ENCODE measurements at regions not wholly inside any gene's neighbourhood (a gene's known extent, or its start where the extent isn't known, plus 50 kb on each side); places are given as distances from the start of the nearest gene placed in this dataset.

DNA sequence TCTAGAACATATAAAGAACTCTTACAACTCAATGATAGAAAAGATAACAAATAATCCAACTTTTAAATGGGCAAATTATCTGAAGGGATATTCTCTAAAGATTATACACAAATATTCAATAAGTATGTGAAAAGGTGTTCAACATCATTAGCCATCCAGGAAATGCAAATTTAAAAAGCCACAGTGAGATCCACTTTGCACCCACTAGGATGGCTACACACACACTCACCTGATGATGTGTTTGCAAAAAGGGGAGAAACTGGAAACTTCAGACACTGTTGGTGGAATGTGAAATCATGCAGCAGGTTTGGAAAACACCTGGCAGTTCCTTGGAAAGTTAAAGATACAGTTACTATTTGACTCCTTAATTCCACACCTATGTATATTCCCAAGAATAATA lies 87.2 kb upstream of the GYPC start:
- no peak for DNase-seq (ENCODE audit: low spot score)

DNA sequence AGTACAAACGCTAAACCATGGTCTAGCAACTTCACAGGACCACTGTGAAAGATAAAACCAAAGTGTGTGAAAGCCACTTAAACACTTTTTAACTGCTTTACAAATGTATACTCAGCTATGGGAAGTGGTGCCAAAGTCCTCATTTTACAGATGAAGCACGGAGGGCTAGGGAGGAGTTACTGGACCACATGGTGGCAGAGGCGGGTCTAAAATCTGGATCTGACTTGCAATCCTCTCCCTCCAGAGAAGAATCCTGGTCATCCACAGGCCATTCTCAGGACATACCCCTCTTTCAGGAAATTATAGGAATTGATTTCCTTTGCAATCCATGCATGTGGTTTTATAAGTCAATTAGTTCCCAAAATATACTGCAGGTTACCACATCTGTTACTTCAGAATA lies 84.6 kb upstream of the GYPC start:
- no peak for DNase-seq (ENCODE audit: low spot score)

DNA sequence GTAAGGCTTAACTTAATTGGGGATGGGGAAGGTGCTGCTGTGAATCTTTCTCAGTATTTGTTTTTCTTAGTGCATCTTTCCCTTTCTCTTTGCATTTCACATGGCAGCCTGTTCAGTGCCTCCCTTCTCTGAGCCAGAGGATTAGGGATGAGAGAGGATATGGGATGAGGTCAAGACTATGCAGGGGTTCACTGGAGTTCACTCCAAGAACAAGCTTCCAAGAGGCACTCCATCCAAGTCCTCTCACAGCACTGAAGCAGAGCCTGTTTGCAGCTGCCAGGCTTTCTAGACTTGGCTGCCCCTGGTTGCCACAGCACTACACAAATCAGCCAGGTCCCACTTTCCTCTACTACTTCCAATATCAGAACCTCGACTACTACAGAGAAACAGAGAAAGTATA lies 80.3 kb upstream of the GYPC start:
- DNase-seq (ENCODE audit: low spot score) = no peak

DNA sequence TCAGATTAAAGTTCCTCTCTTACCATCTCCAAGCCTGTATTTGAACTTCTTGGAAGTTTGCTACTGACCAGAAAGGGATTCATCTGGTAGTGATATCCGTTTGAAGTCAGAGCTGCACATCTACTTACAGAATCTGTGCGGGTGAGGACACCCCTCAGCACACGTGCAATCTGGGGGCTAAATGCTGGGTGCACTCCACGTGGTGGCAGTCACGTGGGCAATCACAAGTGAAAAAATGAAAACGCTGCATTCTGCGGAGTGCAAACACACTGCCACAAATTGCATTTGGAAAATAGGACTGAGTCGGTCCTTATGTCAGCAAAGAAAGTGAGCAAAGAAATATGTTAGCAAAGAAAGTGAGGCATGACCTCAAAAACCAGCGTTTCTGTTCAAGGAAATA lies 76.1 kb upstream of the GYPC start:
- DNase-seq (ENCODE audit: low spot score) = no peak

DNA sequence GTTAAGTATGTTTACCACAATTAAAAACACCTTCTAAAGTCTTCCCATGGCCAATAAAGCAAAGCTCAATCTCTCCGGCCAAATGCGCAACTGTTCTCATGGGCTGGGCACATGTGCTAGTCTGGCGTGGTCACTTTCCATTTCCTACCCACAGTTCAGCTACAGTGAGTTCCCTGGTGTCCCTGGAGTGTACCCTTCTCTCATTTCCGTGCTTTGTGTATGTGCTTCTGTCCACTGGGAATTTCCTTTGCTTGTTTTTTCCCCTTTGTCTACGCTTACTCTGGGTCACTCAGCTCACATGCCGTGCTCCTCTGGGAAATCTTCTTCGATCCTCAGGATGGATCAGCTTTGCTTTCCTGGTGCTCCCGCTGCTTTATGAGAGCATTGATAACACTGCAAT lies 69.6 kb upstream of the GYPC start:
- DNase-seq (ENCODE audit: low spot score) = no peak

DNA sequence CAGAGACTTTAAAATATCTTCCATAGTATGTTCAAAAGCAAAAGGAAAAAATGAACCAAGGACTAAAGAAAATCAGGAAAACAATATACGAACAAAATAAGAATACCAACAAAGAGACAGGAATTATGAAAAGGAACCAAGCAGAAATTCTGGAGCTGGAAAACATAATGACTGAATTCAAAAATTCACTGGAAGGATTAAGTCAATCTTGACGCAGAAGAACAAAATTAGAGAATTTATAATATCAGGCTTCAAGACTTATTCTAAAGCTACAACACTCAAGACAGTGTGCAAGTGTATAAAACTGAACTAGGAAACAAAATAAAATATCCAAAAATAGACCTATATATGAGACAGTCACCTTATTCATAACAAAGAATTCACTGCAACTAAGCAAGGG lies 56.9 kb upstream of the GYPC start:
- DNase-seq (ENCODE audit: low spot score) = no peak

DNA sequence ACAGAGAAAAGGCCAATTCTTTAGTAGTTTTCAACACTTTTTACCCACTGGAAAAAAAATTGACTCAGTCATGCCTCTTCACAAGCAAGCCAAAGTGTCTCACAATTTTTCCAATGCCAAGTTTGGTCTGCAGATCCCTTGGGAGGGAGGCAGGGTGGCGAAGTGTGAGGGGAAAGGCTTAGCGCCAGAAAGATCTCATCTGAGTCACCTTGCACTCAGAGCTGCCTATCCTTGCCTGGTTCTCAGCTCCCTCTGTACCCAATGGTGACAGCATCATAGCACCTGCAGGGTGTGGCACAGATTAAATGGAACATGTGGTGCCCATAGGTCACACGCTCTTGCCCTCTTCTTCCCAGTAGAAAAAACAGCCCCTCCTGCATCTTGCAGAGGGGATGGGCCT lies 55.2 kb upstream of the GYPC start:
- no peak for DNase-seq (ENCODE audit: low spot score)

DNA sequence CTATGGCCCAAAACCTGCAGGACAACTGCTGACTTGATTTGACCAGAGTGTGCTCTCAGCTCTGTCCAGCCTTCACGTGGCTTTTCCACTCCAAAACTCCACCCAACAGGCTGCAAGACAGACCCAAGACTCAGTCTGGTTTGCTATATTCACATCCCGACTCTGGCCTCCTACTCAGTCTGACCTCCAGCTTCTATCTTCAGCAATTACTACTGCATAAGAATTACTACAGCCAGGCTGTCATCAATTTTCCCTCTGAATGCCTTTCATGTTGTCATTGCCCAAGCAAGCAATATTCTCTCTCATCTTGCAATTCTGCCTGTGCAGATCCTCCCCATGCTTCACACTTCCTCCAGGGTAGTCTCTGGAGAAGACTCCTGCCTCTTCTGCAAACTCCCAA lies 53.6 kb upstream of the GYPC start:
- no peak for DNase-seq (ENCODE audit: low spot score)

Data from pons (tissue), 1 donor.